Hematopoietic multipotent progenitor cell treated with erythropoietin and hydrocortisone succinate and interleukin-3 and kit ligand, for 15 days (in vitro differentiated cells): ENCODE measurements at regions not wholly inside any gene's neighbourhood (a gene's known extent, or its start where the extent isn't known, plus 50 kb on each side); places are given as distances from the start of the nearest gene placed in this dataset.
"Not testable (repeated sequence)": the region's sequence is repeated elsewhere in the genome, so short reads cannot be mapped to it uniquely, and the experiment has no call there.

Experiments
- DNase-seq: peaks from one replicate; pipeline ENCODE4 v3.0.0-alpha.2; 2015; ENCODE audit warnings: low spot score

DNA sequence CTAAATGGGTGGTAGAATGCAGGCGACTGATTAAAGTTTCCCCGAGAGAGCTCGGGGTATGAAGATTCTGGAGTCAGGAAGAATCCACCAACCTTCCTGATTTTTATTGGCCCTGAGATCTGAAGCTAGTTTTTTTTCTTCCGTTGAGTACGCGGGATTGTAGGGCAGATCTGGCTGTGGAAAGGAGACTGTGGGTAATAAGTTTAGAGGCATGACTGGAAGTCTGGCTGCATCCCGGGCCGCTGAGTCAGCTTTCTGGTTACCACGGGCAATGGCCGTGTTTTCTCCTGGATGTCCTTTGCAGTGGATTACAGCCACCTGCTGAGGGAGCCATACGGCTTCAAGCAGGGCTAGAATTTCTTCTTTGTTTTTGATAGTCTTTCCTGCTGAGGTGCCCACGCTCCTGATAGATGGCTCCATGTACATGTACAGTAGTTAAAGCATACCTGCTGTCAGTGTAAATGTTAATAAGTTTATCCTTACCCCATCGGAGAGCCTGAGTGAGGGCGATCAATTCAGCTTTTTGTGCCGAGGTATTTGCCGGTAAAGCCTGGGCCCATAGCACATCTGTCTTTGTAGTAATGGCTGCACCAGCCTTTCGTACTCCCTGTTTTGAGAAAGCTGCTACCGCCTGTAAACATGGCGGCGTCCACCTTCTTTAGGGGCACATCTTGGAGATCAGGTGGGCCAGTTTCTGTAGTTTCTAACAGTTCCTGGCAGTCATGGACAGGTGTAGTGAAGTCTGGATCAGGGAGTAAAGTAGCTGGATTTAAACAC lies 154.0 kb downstream of the TRIM27 start:
- DNase-seq: no peak

DNA sequence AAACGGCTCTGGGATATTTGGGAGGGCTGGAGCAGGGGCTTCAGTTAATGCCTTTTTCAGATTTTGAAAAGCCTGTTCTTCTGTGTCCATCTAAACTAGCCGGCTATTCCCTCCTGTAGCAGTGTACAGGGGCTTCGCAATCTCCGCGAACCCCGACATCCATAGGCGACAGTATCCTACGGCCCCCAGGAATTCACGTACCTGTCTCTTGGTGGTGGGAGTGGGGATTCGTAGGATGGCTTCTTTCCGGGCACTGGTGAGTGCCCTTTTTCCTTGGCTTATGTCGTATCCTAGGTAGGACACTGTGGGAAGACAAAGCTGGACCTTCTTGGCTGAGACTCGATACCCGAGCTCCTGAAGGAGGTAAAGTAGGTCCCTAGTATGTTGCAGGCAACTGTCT lies 153.1 kb downstream of the TRIM27 start:
- no peak for DNase-seq

DNA sequence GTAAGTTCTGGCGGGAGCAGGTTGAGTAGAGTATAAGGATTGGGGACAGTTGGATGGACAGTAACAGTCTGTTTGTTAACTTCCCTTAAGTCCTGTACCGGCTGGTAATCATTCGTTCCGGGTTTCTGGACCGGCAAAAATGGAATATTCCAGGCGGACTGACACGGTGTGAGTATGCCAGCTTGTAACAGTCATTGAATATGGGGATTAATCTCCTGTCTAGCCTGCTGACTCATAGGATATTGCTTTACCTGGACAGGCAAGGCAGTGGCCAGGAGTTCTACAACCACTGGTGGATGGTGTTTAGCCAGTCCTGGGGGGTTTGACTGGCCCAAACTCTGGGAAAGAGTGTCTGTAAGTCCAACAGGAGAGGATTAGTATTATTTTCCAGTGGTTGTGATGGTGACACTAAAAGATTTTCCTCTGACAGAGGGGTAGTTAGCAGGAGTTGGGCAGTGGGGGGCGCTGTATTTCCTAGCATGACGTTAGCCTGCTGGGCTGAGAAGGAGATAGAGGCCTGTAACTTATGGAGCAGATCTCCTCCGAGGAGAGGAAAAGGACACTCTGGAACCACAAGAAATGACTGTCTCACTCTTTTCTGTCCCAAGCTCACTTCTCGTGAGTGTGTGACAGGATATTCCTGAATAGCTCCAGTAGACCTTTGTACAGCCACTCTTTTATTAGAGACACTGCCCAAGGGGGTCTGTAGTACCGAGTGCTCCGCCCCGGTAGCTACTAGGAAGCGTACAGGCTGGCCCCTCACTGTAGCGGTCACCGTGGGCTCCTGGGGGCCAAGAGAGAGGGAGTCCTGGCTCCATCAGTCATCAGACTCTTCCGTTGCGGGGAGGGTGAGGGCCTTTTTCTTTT lies 152.2 kb downstream of the TRIM27 start:
- DNase-seq: no peak

DNA sequence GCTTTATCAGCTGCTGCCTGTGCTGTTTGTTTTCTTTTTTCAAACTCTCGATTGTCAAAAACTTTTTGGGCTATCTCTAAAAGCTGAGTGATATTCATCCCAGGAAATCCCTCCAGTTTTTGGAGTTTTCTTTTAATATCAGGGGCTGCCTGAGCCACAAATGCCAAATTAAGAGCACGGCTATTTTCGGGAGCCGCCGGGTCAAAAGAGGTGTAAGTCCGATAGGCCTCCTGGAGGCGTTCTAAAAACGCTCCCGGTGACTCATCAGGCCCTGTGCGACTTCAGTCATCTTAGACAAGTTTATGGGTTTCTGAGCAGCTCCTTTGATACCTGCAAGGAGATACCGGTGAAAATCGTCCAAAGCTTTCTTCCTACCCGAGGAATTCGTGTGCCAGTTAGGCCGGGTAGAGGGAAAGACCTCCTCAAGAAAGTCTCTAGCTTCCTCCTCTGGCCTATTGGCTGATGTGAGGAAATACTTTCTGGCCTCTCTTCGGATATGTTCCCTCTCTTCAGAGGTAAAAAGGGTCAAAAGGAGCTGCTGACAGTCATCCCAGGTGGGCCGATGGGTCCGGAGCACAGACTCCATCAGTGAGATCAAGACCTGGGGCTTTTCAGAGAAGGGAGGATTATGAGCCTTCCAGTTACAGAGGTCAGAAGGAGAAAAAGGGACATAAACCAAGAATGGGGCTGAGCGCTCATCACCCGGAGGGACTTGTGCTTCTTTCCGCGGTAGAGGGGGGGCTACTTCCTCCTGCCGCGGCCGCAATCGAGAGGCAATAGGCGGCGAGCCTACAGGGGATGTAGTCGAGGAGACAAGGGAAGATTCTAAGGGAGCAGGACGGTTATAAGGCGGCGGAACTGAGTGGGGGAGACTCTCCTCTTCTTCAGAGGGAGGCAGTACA lies 151.1 kb downstream of the TRIM27 start:
- DNase-seq: no peak

DNA sequence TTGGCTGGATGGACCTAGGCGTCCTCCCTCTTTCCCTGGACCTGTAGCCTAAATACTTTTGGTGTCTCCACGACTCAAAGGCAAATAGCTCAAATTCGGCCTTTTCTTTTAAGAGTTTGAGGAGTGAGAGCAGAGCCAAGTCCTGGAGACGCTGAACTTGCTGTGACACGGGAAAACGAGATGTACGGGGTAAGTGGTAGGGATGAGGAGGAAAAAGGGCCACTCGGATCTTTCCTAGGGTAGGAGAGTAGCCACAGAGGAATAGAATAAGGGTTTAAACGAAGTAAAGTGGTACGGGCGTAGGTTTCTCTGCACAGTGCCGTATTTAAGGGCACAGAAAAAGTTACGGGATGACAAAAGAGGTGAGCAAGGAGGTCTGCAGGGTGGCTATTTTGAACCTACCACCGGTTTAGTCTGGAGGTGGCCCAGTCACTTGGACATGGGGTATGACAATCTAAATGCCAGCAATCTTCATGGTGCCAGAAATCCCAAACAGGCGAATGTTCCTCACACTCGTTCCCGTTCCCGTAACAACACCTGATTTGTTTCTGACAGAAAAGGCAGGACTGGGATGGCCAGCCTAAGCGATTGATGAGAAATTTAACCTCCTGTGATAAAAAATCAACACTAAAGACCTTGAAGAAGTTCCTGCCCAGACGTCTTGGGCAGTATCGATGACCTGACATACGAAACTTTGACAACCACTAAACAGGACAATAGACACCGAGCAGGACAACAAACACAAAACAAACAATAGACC lies 149.3 kb downstream of the TRIM27 start:
- DNase-seq: no peak

DNA sequence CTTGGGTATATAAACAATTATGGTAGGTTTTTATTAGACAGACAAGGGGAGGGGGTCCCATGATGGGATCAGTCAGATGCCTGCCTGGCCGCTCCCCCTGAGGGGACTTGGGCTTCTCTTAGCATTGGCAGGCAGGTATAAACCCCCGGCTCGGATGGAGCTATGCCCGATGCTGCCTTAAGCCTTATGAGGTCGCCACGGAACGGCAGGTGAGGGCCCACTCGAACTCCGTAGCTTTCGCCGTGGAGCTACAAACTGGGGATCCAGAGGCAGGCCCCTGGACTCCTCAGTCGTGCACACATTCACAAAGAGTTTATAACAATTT lies 148.8 kb downstream of the TRIM27 start:
- no peak for DNase-seq

DNA sequence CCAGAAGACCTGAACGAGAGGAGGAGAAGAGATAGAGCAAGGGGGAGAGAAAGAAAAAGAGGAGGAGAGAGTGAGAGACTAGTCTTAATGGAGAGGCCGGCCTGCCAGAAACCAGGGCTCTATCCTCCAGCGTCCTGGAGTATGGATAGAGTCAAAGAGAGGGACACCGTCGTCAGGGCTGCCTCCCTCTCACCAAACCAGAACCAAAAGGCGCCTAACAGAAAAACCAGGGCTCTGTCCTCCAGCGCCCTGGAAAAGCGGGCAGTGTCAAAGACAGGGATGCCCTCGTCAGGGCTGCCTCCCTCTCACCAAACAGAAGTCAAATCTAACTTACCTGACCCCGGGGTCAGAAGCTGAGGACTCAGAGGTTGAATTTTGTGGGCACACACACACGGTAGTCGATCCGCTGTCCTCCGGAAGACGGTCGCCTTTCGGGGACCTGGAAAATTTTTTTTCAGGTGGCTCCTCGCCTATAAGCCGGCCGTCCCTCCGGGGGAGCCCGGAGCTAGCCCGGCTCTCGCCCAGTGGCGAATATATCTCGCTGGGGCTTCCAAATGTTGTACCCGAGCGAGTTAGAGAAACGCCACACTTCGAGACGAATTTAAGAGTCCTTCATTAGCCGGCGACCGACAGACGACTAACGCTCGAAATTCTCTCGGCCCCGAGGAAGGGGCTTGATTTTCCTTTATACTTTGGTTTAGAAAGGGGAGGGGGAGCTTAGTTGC lies 148.2 kb downstream of the TRIM27 start:
- DNase-seq: no peak

DNA sequence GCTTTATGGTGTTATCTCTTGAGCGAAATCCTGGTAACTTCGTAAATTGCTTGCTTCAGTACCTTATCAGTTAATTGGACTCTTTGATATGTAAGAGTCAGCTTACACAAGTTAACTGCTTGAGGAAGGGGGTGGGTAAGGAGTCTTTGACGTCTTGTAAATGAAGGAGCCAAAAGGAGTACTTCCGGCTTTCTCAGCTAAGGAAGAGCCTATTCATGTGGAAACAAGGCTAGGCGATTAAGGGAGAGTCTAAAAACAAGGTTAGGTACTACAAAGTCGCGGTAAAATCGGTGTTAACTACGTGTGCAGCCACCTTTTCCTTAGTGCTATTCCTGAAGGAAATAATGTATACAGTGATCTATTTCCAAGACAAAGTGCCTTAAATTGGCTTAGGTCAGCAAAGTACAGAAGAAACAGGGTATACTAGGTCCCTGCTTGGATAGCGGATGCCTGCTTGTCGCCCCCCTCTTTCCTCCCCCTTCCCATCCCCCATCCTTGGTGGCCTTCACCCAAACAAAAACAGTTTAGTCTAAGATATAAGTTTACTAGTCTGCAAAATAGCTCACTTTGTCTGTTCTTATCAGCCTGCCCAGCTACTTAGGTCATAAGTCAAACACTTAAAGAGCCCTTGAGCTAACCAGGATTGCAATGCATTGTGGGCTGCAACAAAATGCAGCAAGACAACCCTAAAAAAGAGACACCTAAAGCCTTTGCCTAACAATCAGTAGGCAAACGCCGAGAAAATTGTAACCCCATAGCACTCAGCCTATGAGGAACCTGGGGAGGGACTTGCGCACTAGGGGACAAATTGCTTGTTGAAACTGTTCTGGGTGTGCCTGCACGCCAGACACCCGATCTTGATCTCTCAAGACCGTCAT lies 147.3 kb downstream of the TRIM27 start:
- DNase-seq: no peak

DNA sequence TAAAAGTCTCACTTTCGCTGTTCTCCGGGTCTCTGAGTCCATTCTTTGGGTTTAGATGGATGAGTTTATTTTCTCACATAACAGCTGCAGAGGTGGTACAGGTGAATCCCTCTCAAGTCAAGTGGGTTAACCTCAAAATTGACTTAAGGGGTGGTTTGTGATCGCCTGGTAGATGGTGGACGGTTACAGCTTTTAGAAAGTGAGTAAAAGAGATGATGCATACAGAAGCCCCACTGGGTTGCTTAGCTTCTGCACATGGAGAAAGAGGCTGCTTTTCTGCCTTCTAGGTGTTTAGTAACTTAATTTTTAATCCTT lies 146.7 kb downstream of the TRIM27 start:
- no peak for DNase-seq

DNA sequence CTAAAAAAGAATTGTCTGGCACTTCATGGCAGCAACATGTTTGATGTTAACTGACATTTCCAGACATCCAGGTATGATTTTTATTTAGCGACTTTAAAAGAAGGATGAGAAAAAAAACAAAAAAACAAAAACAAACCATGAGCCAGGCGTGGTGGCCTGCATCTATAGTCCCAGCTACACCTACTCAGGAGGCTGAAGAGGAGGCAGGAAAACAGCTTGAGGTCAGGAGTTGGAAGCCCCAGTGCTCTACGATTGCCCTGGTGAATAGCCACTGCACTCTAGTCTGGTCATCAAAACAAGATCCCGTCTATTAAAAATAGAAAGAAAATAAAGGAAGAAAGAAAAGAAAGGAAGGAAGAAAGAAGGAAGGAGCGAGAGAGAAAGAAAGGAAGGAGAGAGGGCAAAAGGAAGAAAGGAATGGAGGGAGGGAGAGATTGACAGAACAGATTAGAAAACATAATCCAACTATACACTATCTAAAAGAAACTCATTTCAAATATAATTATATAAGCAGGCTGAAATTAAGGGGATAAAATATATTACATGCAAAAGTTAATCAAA lies 141.6 kb downstream of the TRIM27 start:
- DNase-seq: no peak

DNA sequence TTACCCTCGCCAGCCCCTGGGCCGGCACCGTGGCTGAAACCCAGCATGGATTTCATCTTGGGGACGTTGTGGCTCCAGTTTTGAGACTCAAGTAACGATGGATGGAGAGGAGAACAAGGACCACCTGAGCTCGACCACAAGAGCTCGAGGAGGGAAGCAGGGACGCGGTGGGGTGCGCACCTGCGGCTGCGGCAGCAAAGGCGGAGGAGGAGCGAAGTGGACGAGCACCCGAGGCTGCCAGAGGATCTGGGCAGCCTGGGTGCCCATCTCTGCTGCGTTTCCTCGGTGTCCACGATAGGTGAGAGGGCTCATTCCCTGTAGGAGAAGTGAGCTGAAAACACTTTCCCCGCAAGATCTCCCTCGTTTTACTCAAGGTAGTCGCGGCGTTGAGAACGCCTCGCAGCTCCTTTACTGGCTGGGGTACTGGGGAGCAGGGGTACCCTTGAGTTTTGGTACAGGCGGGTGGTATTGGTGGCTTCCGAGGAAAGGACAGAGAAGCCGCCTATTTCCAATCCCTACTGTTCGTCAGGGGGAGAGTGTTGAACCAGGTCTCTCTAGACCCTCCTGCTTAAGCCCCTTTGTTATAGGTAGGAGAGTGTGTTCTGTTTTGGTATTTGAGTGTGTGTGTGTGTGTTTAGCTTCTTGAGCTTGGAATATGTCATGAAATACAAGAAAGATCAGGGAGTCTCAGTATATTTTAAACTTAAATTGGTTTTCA lies 137.7 kb downstream of the TRIM27 start:
- DNase-seq: no peak

DNA sequence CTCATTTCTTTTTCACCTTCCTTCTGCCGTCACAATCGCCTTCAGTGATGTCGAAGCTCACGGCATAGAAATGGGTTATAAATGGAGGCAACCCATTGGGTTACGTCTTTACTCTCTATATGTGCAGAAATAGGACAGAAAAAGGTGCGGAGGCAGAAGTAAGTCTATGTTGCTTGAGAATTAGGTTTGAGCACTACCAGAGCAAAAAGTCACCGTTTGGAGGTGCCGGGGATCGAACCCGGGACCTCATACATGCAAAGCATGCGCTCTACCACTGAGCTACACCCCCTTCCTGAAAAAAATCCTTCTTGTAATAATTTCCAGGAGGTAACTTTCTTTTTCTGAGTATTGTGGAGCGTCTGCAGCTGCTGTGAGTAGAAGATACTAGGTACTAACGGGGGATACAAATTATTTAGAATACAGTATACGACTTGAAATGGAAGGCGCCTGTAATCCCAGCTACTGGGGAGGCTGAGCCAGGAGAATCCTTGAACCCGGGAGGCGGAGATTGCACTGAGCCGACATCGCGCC lies 134.2 kb downstream of the TRIM27 start:
- peak; percentile 16 for DNase-seq

DNA sequence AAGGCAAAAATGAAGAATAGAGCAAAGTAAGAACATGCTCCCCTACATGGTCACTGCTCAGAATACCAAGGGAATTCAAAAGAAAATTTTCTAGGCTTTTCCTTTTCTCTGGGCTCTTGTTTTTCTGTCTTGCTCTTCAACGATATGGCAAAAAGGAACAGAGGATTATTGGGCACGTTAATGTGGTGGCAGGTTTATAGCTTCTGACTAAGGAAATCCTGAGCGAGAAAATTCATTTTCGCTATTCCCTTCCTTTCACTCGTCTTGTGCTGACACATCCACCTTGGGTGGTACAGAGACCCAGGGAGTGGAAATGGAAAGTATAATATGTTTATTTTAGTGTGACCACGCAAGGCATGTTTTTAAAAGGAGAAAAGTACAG lies 132.8 kb downstream of the TRIM27 start:
- no peak for DNase-seq

DNA sequence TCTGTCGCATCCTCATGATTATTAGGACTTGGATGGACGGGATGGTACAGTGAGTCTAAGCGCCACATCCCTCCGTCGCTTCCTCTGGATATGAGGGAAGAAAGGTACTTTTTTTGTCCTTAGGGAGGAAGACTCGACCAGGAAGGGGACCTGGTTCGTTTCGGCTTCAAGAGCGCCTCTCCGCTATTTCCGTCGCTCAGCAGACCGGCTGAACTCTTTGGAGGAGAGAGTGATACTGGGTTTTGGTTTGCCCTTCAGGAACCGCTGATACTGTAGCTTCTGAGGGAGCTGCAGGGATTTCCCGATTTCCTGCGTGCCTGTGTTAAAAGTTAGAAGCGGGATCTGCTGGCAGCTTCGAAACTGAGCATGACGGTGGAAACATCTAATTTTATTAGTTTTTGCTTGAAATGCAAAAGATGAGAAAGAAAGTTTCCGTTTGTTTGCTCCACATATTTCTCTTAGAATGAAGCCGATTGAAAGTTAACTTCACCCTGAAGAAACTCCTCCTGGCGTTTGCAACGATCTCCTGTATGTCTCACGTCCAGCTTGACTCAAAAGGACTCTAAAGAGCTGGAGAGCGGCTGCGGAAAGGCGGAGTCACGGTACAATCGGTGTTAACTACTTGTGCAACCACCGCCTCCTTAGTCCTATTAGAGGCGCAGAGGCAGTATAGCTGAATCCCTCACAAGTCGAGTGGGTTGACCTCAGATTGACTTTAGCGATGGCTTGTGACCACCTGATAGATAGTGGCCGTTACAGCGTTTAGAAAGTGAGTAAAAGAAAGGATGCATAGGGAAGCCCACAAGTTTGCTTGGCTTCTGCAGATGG lies 129.4 kb downstream of the TRIM27 start:
- no peak for DNase-seq

DNA sequence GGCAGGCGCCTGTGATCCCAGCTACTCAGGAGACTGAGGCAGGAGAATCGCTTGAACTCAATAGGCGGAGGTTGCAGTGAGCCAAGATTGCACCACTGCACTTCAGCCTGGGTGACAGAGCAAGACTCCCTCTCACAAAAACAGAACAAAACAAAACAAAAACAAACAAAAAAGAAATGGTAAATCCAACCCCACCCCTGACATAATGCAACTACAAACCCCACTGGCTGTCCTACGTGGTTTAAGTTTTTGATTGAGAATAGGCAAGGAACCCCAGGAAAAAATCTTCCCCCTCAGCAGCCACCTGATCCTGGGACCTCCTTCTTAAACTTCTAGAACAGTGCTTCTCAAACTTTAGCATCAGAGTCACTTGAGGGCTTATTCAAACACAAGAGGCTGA lies 123.1 kb downstream of the TRIM27 start:
- not testable (repeated sequence) for DNase-seq

DNA sequence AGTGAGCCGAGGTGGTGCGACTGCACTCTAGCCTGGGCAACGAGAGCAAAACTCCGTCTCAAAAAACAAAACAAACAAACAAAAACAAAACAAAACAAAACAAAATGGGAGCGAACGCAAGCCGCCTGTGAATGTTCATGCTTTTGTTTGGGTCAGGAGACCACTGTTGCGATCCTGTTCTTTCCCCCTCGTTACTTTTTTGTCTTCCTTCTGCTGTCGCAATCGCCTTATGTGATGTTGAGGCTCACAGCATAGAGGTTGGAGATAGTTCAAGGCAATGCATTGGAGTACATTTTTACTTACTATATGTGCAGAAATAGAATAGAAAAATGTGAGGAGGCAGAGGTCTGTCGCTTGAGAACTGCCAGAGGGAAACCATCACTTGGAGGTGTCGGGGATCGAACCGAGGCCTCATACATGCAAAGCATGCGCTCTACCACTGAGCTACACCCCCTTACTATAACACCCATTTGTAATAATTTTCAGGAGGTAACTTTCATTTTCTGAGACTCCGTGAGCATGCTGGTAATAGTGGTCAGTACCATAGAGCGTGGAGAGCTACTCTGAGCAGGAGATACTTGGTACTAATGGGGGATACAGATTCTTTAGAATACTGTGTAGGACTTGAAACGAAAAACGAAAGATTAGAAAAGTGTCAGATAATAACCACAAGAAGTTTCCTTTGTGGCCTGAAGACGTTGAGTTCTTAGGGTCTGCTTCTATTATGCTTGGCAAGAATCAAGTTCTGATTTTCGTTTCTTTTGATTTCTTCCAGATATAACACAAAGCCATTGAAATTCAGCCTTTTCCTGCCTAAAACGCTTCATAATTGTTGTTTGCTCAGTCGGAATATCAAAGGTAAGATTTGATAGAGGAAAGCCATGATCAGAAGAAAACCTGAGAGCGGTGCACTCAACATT lies 121.1 kb downstream of the TRIM27 start:
- DNase-seq: no peak

DNA sequence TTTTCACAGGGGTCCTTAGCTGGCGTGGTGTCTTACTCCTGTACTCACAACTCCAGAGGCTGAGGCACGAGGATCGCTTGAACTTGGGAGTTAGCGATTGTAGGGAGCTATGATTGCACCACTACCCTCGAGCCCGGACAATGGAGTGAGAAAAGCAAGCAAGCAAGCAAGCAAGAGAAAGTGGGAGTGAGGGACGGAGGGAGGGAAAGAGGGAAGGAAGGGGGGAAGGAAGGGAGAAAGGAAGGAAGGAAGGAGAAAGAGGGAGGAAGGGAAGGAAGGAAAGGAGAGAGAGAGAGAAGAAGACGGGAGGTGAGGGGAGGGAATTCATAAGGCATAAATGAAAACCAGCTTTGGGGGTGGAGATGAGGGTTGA lies 120.5 kb downstream of the TRIM27 start:
- DNase-seq: no peak
